ENCODE measurements at regions not wholly inside any gene's neighbourhood (a gene's known extent, or its start where the extent isn't known, plus 50 kb on each side); places are given as distances from the start of the nearest gene placed in this dataset.

DNA sequence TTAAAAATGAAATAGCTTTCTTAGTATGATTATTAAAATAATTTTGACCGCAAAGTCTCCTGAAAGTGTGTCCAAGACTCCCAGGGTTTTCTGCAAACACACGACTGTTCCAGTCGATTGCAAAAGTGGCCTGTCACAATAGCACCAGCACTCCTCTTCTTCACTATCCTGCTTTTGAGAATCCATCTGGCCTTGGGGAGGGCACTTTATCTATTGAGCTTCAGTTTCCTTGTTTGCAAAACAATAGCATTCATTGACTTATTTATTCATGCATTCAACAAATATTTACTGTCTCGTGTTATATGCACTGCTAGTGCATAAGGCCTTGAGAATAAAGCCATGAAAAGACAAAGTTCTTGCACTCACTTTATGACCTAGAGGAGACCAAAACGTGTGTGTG is 96.2 kb upstream of the NTM start:
- DNase-seq (ENCODE audit: low spot score) (no peak), ATAC-seq (no peak)
- intact Hi-C loops (cut with DNase I) = no loop called here

DNA sequence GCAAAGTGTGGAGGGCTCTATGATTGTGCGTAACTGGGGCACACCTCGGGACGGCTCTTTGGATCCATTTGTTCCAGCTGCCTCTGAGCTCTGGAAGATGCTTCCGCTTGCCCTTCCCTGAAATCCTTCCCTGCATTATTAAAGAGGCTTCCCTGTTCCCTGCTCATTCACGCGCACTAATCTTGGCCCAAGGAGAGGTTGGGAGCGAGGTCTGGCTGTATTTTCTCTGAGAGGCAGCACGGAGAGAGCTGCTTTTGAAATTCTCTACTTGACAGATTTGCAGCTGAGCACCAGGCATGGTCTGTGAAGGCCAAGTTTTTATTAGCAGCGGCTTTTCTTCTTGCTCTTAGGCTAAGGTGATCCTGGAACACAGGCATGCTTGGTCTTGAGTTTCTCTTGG is 94.8 kb upstream of the NTM start:
- ATAC-seq = no peak
- no peak for DNase-seq (ENCODE audit: low spot score)
- intact Hi-C loops (cut with DNase I) = no loop called here

DNA sequence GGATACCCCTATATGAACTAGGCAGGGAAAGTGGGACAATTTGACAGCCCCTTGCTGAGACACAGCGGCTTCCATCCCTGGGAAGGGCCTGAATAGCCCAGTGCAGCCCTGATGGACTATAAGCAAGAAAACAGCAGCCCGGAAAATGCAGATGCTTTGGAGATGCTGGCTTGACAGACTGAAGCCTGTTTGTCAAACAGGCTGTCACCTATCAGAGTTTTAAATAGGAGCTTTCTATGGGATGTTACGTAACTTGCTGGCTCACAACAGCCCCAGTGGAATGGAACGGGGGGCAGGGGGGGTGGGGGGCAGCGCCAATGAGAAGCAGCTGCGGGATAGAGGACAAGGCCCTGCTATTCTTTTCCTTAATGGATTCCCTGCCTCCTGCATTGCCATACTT is 91.9 kb upstream of the NTM start:
- no peak for DNase-seq (ENCODE audit: low spot score)
- no peak for ATAC-seq
- intact Hi-C loops (cut with DNase I) = no loop called here

DNA sequence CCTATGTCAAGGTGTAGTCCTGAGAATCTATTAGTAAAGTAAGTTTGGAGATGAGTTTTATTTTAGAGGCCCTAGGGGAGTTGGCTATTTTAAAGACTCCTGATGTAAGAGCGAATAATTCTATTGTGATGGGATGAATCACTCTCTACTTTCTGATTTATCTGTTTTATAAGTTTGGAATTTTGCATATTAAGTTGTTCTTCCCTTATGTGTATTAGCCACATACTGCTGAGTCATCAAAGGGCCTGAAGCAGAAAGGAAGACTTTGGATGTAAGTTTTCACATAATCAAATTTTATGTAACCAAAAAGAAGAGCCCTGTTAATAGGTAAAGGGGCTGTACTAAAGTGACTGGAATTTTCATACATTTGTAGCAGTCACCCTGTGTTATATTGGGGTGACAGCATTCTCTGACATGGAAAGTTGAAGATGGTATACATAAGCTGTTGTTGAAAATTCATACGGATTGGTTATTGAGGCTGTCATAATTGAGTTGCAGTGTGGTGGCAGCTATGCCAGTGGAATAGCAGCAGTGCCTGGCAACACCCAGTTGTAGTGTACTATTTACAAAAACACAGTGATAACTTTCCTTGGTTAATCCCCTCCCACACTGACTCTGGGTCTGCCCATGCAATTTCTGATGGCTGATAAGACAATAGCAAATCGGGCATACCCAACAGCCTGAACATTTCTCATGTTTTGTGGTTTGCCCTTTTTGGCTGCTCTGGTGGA is 90.6 kb upstream of the NTM start:
- no peak for DNase-seq (ENCODE audit: low spot score)
- intact Hi-C loops (cut with DNase I) = no loop called here
- no peak for ATAC-seq

DNA sequence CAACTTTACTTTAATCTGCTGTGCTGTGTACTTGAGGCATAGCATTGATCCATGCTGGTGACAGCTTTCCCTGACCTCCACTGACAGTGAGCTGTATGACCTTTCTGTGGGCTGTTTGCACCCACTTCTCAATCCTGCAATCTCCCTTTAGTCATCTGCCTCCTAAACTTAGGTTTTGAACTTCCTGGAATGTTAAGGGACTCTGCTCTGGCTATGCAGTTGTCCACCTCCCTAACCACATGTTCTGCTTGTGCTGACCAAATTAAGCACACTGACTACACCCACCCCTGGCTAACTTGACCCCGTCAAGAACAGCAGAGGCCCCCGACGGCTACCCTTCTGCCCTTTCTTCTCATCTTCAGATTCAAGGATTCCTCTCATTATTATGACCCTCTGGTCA is 89.1 kb upstream of the NTM start:
- no peak for ATAC-seq
- DNase-seq (ENCODE audit: low spot score) = no peak
- intact Hi-C loops (cut with DNase I) = no loop called here

DNA sequence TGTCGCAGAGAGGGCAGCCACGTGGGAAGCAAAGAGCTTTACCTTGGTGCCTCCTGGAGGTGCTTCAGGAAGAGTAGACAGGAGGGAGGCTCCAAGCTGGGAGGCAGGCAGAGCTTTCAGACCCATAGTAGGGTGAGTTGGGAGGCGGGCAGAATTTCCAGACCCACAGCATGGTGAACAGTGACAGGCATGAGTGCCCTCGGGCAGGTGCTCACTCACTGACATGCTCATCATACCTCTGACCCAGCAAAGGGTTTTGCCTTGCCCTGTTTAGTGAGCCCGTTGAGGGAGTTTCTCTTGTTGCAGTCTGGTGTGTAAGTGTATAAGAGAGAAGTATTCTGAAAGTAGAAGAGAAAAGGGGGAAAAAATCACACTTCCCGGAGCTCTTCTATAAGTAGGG is 86.4 kb upstream of the NTM start:
- DNase-seq (ENCODE audit: low spot score) (no peak), ATAC-seq (no peak)
- intact Hi-C loops (cut with DNase I) = no loop called here

DNA sequence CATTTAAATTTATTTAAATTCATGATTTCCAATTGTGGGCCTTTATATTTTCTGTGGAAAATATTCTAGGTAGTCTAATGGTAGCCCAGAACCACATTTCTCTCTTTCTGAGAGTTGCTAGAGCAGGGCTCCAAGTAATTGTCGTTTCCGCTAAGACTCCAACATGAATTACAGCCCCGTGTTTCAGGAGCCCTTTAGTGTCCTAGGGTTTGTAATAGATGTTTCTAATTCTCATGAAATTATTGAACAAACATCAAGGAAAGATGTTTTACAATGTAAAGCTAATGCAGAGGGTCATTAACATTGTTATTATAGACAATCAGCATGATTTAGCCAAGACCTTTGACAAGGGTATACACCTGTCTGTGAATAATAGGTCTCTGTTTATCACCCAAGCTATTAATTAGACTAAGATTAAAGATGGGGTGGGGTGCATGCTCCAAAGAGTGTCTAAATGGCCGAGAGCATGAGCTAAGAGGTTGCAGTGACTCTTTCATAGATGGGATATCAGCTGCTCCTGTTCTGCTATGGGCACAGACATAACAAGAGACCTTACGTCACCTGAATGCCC is 81.8 kb upstream of the NTM start:
- DNase-seq (ENCODE audit: low spot score) (no peak), ATAC-seq (no peak)
- intact Hi-C loops (cut with DNase I) = no loop called here

DNA sequence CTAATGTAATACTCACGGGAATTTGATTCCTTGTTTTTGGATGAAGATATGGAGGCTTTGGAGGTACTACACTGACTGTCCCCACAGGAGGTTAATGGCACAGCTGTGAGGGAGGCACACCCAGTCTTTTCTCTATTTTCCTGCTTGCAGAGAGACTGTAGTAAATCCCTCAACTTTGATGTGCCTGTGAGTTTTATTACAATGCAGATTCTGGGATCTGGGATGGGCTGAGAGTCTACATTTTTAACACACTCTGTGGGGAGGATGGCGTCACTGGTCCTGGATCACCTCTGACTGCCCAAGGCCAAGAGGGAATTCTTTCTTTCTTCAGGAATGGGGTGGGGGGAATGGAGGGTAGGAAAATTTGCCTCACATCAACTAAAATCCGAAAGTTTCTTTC is 80.2 kb upstream of the NTM start:
- no peak for ATAC-seq
- intact Hi-C loops (cut with DNase I) = no loop called here
- no peak for DNase-seq (ENCODE audit: low spot score)

DNA sequence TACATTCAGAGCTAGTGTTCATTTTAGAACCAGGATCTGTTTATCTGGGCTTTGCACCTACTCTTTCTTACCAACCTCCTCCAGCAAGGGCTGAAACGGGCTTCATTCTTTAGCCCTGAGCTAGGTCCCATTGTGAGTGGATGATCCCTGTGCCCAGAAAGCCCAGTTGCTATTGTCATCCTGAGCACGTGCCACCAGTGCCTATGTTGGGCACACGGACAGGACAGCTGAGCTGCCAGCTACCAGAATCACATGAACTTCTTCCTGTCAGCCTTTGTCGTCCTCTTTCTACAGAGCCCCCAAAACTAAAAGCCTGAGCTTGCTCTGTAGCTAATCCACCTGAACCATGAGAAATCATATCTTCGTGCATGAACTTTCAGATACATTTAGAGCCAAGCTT is 74.4 kb upstream of the NTM start:
- no peak for DNase-seq (ENCODE audit: low spot score)
- no peak for ATAC-seq
- intact Hi-C loops (cut with DNase I) = no loop called here

DNA sequence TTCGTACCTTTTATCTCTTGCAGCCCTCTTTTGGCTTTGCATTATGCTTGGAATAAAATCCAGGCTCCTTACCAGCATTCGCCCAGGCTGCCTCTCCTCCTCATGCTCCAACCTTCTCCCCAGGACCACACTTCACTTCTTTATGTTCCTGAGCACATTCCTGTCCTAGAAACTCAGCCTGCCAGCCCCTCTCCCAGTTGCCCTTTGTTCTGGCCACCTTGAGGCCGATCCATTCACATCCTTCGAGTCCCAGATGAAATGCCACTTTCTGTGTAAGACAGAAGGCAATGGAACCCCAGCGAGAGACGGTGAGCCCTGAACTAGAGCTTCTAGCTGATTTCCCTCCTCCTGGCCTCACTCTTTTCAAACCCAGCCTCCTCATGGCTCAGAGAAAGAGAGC is 73.0 kb upstream of the NTM start:
- no peak for ATAC-seq
- no peak for DNase-seq (ENCODE audit: low spot score)
- intact Hi-C loops (cut with DNase I) = no loop called here

DNA sequence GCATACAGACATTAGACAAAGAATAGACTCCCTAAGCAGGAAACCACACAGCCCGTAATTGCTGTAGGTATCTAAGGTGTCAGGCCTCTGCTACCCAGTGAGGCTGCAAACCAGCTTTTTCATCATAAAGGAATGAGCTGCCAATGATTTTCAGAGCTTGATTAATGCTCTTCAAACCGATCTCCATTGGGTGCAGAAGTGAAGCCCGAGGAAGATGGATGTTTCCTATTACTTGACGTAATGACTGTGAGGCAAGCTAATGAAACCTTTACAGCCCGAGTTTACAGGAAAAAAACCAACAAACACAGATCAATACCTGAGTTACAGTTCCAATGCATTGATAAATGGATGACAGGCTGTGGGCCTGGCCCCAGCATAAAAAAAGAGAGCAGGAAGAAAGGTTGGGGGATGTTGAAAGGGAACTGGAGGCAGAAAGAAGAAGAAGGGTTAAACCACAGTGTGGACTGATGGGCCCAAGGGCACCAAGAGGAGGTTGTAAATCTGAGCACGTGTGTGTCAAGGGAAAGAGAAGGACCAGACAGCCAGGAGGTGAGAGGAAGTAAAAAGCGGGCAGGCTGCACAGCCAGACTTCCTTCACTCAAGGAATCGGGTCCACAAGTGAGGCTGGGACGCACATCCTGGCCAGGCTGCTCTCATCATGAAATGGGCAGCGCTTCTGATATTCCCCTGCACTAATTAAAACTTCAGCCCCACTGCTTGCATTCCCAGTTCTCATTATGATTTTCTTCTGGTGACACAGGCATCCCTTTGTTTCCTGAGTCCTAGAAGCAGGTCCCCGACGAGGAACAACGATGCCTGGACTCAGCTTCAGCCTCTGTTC is 70.6 kb upstream of the NTM start:
- intact Hi-C loops (cut with DNase I) = no loop called here
- DNase-seq (ENCODE audit: low spot score) (no peak), ATAC-seq (no peak)

DNA sequence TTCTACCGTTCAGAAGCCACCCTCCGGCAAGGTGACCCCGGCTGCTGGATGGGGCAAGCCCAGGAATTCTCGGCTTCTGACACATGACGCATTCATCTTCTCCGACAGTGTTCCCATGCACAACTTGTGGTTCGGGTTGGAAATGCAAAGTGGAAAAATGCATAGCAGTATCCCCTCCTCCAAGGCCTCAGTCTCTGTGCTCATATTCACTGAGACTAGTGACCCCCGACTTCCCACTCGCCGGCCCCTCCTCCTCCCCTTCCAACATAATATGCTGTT is 70.0 kb upstream of the NTM start:
- ATAC-seq = no peak
- intact Hi-C loops (cut with DNase I) = no loop called here

DNA sequence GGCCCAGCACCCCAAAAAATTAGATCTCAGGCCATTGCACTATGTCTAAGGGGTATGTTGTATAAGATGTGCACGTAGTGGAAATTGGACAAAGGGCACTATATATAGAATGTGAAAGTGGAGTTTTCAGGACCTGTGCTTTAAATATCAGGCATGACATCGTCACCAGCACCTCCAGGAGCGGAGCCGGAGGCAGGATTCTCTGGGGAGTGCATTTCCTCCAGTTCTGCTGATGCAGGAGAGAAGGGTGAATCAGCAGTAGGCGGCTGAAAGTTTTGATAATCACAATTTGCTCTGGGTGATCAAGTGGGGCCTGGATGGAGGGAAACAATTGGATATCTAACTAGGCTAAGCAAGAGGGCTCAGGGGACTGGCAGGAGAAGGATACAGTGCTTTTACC is 69.1 kb upstream of the NTM start:
- intact Hi-C loops (cut with DNase I) = no loop called here
- no peak for ATAC-seq
- no peak for DNase-seq (ENCODE audit: low spot score)

More for the DNA sequence above, 70.0 kb upstream of the NTM start:
- DNase-seq (ENCODE audit: low spot score) = no peak

DNA sequence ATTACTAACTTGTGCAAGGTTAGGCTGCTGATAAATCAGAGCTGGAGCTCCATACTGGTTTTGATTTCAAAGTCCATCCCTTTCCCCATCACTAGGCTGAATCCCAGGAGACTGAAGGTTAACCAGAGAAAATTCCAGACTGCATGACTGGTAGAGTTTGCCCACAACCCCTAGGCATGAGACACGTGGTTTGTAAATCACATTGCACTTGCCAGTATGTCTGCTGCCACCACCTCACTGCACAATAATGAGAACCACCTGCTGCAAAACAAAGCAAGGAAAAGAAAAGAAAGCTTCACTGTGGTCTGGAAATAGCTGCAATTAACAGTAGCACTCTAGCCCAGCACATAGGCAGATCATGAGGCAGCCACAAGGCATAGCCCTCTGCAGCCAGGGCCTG is 67.6 kb upstream of the NTM start:
- DNase-seq (ENCODE audit: low spot score) = no peak
- ATAC-seq = no peak
- intact Hi-C loops (cut with DNase I) = no loop called here

DNA sequence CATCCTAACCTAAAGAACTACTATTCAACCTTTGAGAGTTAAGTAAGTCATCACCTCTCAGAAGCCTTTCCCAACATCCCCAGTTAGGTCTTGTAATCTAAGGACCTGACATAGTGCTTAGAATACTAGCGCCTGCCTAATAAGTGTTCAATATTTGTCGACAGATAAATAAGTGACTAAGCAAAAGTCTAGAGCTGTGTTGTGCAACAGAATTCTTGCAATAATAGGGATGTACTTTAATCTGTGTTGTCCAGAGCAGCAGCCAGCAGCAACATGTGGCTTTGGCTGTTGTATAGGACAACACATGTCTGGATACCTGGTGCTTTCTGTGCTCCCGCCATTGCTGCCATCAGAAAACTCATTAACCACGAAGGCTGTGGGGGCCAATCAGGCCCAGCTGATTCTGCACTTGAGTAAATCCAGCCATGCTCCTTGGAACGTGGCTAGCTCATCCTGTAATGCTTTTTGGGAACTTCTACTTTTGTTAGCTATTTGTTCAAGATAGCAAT is 66.8 kb upstream of the NTM start:
- DNase-seq (ENCODE audit: low spot score) = no peak
- no peak for ATAC-seq
- intact Hi-C loops (cut with DNase I) = no loop called here

DNA sequence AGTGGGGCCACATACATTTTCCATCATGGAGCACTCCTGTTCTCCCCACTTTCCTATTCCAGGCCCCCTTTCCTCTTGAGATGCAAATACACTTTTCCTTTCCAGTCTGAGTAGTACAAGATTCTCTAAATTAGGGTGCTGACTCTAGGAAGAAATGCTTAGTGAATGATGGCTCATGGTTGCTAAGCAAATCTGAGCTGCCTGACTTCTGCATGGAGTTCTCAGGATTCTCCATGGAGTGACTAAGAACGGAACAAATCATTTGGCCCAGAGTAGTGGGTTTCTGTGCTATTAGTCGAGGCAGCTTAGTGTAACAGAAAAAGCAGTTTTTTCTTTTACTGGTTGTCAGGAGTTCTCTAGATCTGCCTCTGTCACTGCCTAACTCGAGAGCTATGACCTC is 65.4 kb upstream of the NTM start:
- no peak for DNase-seq (ENCODE audit: low spot score)
- no peak for ATAC-seq
- intact Hi-C loops (cut with DNase I) = no loop called here

DNA sequence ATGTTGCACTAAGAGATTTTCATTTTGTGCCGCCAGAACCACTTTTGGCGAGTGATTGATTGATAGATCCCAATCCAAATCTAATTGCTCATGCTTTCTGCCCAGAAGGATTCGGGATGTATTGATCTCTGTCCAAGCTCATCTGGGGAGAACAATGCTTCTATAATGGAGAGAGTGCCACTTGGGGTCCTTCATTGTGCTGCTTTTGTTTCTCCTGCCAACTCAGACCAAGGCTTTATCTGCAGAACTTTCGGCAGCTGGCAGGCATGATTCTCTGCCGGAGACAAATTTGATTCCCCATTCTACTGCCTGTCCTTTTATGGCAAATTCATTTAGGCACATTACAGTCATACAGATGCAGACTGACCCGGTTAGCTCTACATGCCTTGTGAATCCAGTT is 62.9 kb upstream of the NTM start:
- intact Hi-C loops (cut with DNase I) = no loop called here
- no peak for ATAC-seq

DNA sequence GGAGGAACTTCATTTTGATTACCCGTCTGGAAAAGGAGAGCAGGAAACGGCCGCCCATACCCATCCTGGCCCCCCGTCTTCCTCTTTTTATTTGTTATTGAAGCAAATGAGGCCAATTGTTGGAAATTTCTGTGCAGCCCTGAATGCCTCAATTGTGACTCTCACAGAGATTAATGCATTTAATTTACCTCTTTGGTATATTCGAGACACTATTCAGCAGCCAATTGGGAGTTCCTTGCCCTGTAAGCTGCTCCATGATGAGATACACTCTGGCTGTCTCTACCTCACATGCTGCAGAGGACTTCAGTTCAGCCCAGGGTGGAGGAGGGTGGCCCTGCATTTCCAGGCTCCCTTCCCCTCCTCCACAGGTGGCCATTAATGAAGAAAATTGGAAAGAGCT is 60.6 kb upstream of the NTM start:
- intact Hi-C loops (cut with DNase I) = no loop called here
- no peak for DNase-seq (ENCODE audit: low spot score)
- no peak for ATAC-seq

More for the DNA sequence above, 62.9 kb upstream of the NTM start:
- DNase-seq (ENCODE audit: low spot score) = no peak

DNA sequence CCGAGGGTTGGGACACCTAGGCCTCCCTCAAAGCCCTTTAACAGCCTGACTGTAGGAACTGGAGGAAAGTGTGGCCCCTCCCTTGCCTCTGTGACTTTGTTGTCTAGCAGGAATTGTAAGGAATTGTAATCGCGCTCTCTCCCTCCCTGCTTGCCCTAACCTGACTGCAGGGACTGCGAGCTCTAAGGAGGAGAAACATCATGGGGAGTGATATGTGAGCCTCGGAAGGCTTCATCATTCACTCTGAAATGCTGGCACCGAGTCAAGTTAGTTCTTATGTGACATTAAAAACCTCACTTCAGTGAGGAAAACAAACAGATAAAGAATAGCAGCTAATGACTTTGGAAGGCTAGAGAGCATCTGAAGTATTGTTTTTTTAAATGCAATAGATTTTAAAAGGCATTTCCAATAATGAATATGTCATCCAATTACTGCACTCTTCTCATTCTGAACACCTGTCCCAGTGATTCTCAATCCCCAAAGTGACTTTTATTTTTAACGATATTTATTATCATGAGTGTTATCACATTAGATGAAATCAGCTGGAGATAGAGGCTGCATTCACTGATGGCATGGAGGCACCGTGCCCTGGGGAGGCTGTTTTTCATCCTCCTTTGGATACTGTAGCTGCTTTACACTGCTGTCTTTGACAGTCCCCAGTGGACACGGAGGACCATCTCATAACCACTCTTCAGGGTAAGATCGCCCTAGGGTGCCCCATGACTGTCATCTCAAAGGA is 58.5 kb upstream of the NTM start:
- intact Hi-C loops (cut with DNase I) = no loop called here
- ATAC-seq (no peak), DNase-seq (ENCODE audit: low spot score) (no peak)

Measured in sciatic nerve (tissue), 2 donors.